22Rv1 (cell line): ENCODE measurements at regions not wholly inside any gene's neighbourhood (a gene's known extent, or its start where the extent isn't known, plus 50 kb on each side); places are given as distances from the start of the nearest gene placed in this dataset.

Experiments
- CTCF ChIP-seq: fragments of 450-650 bp; IDR thresholded peaks from 2 replicates; pipeline ENCODE4 v1.5.1; 2017; ENCODE audit warnings: mild to moderate bottlenecking
- ZFX ChIP-seq: fragments of 450-650 bp; IDR thresholded peaks from 2 replicates; pipeline ENCODE4 v1.6.1; 2017; ENCODE audit warnings: antibody characterized with exemption, borderline replicate concordance

- TF ChIP-seq CTCF (no peak), ZFX (no peak)
Observed at GRCh38 chr12:70982991-70983390, 62.5 kb upstream of the PTPRR start.
